ENCODE measurements at regions not wholly inside any gene's neighbourhood (a gene's known extent, or its start where the extent isn't known, plus 50 kb on each side); places are given as distances from the start of the nearest gene placed in this dataset.
"Not testable (repeated sequence)": the region's sequence is repeated elsewhere in the genome, so short reads cannot be mapped to it uniquely, and the experiment has no call there.

GRCh38 chr5:37989884-37990283 is 150.0 kb upstream of the GDNF start:
- no peak for DNase-seq
- ATAC-seq, result no peak
- intact Hi-C loops (cut with micrococcal nuclease), result no loop called here

- no peak for DNase-seq
- ATAC-seq, result peak; percentile 61
- intact Hi-C loops (cut with micrococcal nuclease), result no loop called here
These were observed 148.7 kb upstream of the GDNF start for GRCh38 chr5:37988454-37989046.

- ATAC-seq (peak; percentile 44), DNase-seq (no peak)
- intact Hi-C loops (cut with micrococcal nuclease), result no loop called here
These were observed 144.5 kb upstream of the GDNF start for GRCh38 chr5:37984300-37984699.

GRCh38 chr5:37983463-37983862 is 143.6 kb upstream of the GDNF start:
- intact Hi-C loops (cut with micrococcal nuclease), result no loop called here
- DNase-seq (no peak), ATAC-seq (peak; percentile 49)

- ATAC-seq, result no peak
- no peak for DNase-seq
- intact Hi-C loops (cut with micrococcal nuclease), result no loop called here
These were observed 139.7 kb upstream of the GDNF start for GRCh38 chr5:37979559-37979958.

- ATAC-seq (no peak), DNase-seq (no peak)
- intact Hi-C loops (cut with micrococcal nuclease), result no loop called here
These were observed 135.7 kb upstream of the GDNF start for GRCh38 chr5:37975531-37975930.

- no peak for ATAC-seq
- DNase-seq, result no peak
- intact Hi-C loops (cut with micrococcal nuclease), result no loop called here
These were observed 131.7 kb upstream of the GDNF start for GRCh38 chr5:37971483-37972024.

- DNase-seq, result no peak
- ATAC-seq, result no peak
- intact Hi-C loops (cut with micrococcal nuclease), result no loop called here
These were observed 127.0 kb upstream of the GDNF start for GRCh38 chr5:37966871-37967270.

- ATAC-seq (no peak), DNase-seq (no peak)
- intact Hi-C loops (cut with micrococcal nuclease), result no loop called here
These were observed 126.5 kb upstream of the GDNF start for GRCh38 chr5:37966291-37966690.

GRCh38 chr5:37962389-37962788 is 122.5 kb upstream of the GDNF start:
- intact Hi-C loops (cut with micrococcal nuclease), result no loop called here
- no peak for DNase-seq
- peak; percentile 83 for ATAC-seq

GRCh38 chr5:37957218-37957617 is 117.4 kb upstream of the GDNF start:
- intact Hi-C loops (cut with micrococcal nuclease), result no loop called here
- DNase-seq, result no peak
- no peak for ATAC-seq

- intact Hi-C loops (cut with micrococcal nuclease), result no loop called here
- no peak for ATAC-seq
- DNase-seq, result no peak
These were observed 115.9 kb upstream of the GDNF start for GRCh38 chr5:37955748-37956147.

- no peak for ATAC-seq
- intact Hi-C loops (cut with micrococcal nuclease), result no loop called here
- no peak for DNase-seq
These were observed 114.7 kb upstream of the GDNF start for GRCh38 chr5:37954561-37954960.

- intact Hi-C loops (cut with micrococcal nuclease), result no loop called here
- no peak for ATAC-seq
- no peak for DNase-seq
These were observed 112.3 kb upstream of the GDNF start for GRCh38 chr5:37951946-37952721.

GRCh38 chr5:37950436-37950835 is 110.6 kb upstream of the GDNF start:
- DNase-seq, result no peak
- no peak for ATAC-seq
- intact Hi-C loops (cut with micrococcal nuclease), result no loop called here

- DNase-seq (no peak), ATAC-seq (no peak)
- intact Hi-C loops (cut with micrococcal nuclease), result no loop called here
These were observed 105.6 kb upstream of the GDNF start for GRCh38 chr5:37945446-37945845.

- intact Hi-C loops (cut with micrococcal nuclease); DNase-seq; ATAC-seq: not testable (repeated sequence)
These were observed 103.3 kb upstream of the GDNF start for GRCh38 chr5:37943136-37943535.

- DNase-seq (no peak), ATAC-seq (no peak)
- intact Hi-C loops (cut with micrococcal nuclease), result no loop called here
These were observed 101.2 kb upstream of the GDNF start for GRCh38 chr5:37940931-37941623.

GRCh38 chr5:37938861-37939260 is 99.0 kb upstream of the GDNF start:
- intact Hi-C loops (cut with micrococcal nuclease), result no loop called here
- DNase-seq, result no peak
- no peak for ATAC-seq

- no peak for ATAC-seq
- DNase-seq, result no peak
- intact Hi-C loops (cut with micrococcal nuclease), result no loop called here
These were observed 98.4 kb upstream of the GDNF start for GRCh38 chr5:37938076-37938852.
